ENCODE measurements at regions not wholly inside any gene's neighbourhood (a gene's known extent, or its start where the extent isn't known, plus 50 kb on each side); places are given as distances from the start of the nearest gene placed in this dataset.
A peak's percentile ranks its signal among the peaks of the same experiment; 100 is the strongest.

DNA sequence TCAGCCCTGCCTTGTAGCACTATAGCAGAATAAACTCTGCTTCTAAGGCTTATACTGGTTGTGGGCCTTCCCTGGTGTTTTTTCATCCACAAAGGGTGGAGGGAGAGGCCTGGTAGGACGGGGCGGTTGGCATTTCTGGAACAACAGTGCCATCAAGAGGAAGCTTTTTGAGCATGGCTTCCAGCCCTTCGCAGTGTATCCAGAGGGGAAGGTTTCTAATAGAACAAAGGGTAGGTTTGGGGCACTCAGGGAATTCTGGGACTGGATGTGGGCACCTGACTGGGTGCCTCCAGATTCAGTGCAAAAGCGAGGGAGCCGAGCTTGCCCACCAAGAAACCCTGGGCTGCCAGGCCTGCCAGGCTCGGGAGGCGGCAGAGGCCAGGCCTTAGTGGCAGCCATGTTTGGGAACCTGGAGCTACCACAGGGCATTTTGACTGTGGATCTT, 229.6 kb upstream of the AGTR2 start:
- H3K27me3 Mint-ChIP-seq (ENCODE audit: low read depth): peaks cover 1% of the 10 kb centered on the region; the same call in 1 of the 2 replicates
- H2AK5ac ChIP-seq (ENCODE audit: insufficient read length, low read length): no peak overlapping the region
- H4K20me1 ChIP-seq (ENCODE audit: control insufficient read depth, insufficient read depth, insufficient read length): peaks cover 6% of the 10 kb centered on the region
- peaks cover 11 to 33% of the 10 kb centered on the region in 2 experiments; a peak in 4 of 5 replicates for H3K9me3 Mint-ChIP-seq
- no peak overlapping the region for H2BK5ac ChIP-seq (ENCODE audit: insufficient read length, low read length)
- H3K36me3 Mint-ChIP-seq (ENCODE audit: insufficient read depth in 1 of 3, low read depth in 3 of 3): peaks cover 59 to 79% (median 77%) of the 10 kb centered on the region in 3 experiments
- H3K56ac ChIP-seq (ENCODE audit: insufficient read length, low read depth, low read length): no peak overlapping the region
- H4K91ac ChIP-seq (ENCODE audit: insufficient read length, low read depth, low read length): no peak overlapping the region
- H3K14ac ChIP-seq (ENCODE audit: insufficient read depth, low read length): no peak overlapping the region
- DNase-seq: peak; percentile 68
- H3K79me2 ChIP-seq (ENCODE audit: insufficient read depth, low read length): peaks cover 3% of the 10 kb centered on the region; the same call in 1 of the 2 replicates
- no peak overlapping the region for H2AFZ ChIP-seq (ENCODE audit: low read length)
- H3K18ac ChIP-seq (ENCODE audit: insufficient read length, low read depth, low read length): no peak overlapping the region
- no peak overlapping the region for H2BK120ac ChIP-seq (ENCODE audit: low read depth, low read length, poor library complexity, severe bottlenecking)
- peaks cover 9% of the 10 kb centered on the region for H3K79me1 ChIP-seq (ENCODE audit: insufficient read depth, low read depth, low read length, poor library complexity, severe bottlenecking)
- no peak overlapping the region for H2BK20ac ChIP-seq (ENCODE audit: low read depth, low read length, poor library complexity, severe bottlenecking)
- H3T11ph ChIP-seq (ENCODE audit: low read length): no peak overlapping the region
- H3K23ac ChIP-seq (ENCODE audit: insufficient read length, low read depth, low read length): no peak overlapping the region
- H3K4me1 Mint-ChIP-seq: peaks cover 37 to 38% of the 10 kb centered on the region in 2 experiments
- peak; percentile 71 for TF ChIP-seq CTCF (conservative IDR thresholded peaks at IDR 0.05)
- no peaks in the 10 kb centered on the region for H3K23me2 ChIP-seq (ENCODE audit: insufficient read length, low read depth, low read length, poor library complexity, severe bottlenecking)
- no peaks in the 10 kb centered on the region for H3K27me3 ChIP-seq (ENCODE audit: insufficient read depth, low read length)
- H3K9ac ChIP-seq (ENCODE audit: extremely low read depth, insufficient read length, low read length): no peak overlapping the region
- WGBS (ENCODE audit: extremely low coverage, insufficient read length, low lambda C conversion rate): no CpG with 5 or more reads among the region's 7 CpGs
- H3K4ac ChIP-seq (ENCODE audit: low read depth, low read length): no peak overlapping the region
- peak overlapping the region in 1 of 3 experiments; percentile 58; a peak in 2 of 7 replicates for H3K27ac Mint-ChIP-seq
- H3K9me3 ChIP-seq (ENCODE audit: control insufficient read depth, low read depth, low read length): no peaks in the 10 kb centered on the region
- H4K5ac ChIP-seq (ENCODE audit: insufficient read length, low read depth, low read length): no peak overlapping the region
- H2BK15ac ChIP-seq (ENCODE audit: low read depth, low read length): no peak overlapping the region
- no peak overlapping the region for H3K4me2 ChIP-seq (ENCODE audit: insufficient read depth, insufficient read length, low read length)
- peaks cover 2% of the 10 kb centered on the region; the same call in 1 of the 2 replicates for H3K4me1 ChIP-seq (ENCODE audit: insufficient read depth, low read length)
- H3K27ac ChIP-seq (ENCODE audit: insufficient read length, low read depth, low read length): no peak overlapping the region
- no peak overlapping the region for H4K8ac ChIP-seq (replicated peaks; ENCODE audit: insufficient read length, low read depth, low read length)
- H3K4me3 Mint-ChIP-seq: no peak overlapping the region
- no peak overlapping the region for H2BK12ac ChIP-seq (ENCODE audit: insufficient read length, low read depth, low read length)
